ENCODE measurements at regions not wholly inside any gene's neighbourhood (a gene's known extent, or its start where the extent isn't known, plus 50 kb on each side); places are given as distances from the start of the nearest gene placed in this dataset.

- Mint-ChIP-seq H3K27ac (no peak overlapping the region), H3K36me3 (ENCODE audit: insufficient read depth in 2 of 2) (no peaks in the 10 kb centered on the region), H3K27me3 (ENCODE audit: low read depth) (no peaks in the 10 kb centered on the region), H3K4me3 (no peak overlapping the region), H3K4me1 (ENCODE audit: low read depth) (no peaks in the 10 kb centered on the region), H3K9me3 (peaks cover 0 to 4% of the 10 kb centered on the region in 2 donors)
- no peak for DNase-seq
- no peak for ATAC-seq (replicated peaks in 1 of 2)
Observed at GRCh38 chr3:82103241-82103640, 341.8 kb upstream of the GBE1 start.

- Mint-ChIP-seq H3K27me3 (ENCODE audit: low read depth) (no peaks in the 10 kb centered on the region), H3K36me3 (ENCODE audit: insufficient read depth in 2 of 2) (no peaks in the 10 kb centered on the region), H3K9me3 (peaks cover 0 to 4% of the 10 kb centered on the region in 2 donors), H3K4me1 (ENCODE audit: low read depth) (no peaks in the 10 kb centered on the region), H3K4me3 (no peak overlapping the region), H3K27ac (no peak overlapping the region)
- DNase-seq (no peak), ATAC-seq (replicated peaks in 1 of 2) (no peak)
Observed at GRCh38 chr3:82100378-82100777, 338.9 kb upstream of the GBE1 start.

GRCh38 chr3:82093641-82094040 is 332.2 kb upstream of the GBE1 start:
- Mint-ChIP-seq H3K4me3 (no peak overlapping the region), H3K27ac (no peak overlapping the region), H3K9me3 (peaks cover 0 to 1% of the 10 kb centered on the region in 2 donors), H3K4me1 (ENCODE audit: low read depth) (no peaks in the 10 kb centered on the region), H3K27me3 (ENCODE audit: low read depth) (no peaks in the 10 kb centered on the region), H3K36me3 (ENCODE audit: insufficient read depth in 2 of 2) (no peaks in the 10 kb centered on the region)
- no peak for DNase-seq
- no peak for ATAC-seq (replicated peaks in 1 of 2)

- H3K4me1 Mint-ChIP-seq (ENCODE audit: low read depth): no peaks in the 10 kb centered on the region
- no peak overlapping the region for H3K4me3 Mint-ChIP-seq
- peaks cover 0 to 1% of the 10 kb centered on the region in 2 donors for H3K9me3 Mint-ChIP-seq
- no peaks in the 10 kb centered on the region for H3K27me3 Mint-ChIP-seq (ENCODE audit: low read depth)
- ATAC-seq (replicated peaks in 1 of 2) (no peak), DNase-seq (no peak)
- H3K27ac Mint-ChIP-seq: no peak overlapping the region
- H3K36me3 Mint-ChIP-seq (ENCODE audit: insufficient read depth in 2 of 2): no peaks in the 10 kb centered on the region
Observed at GRCh38 chr3:82088749-82089148, 327.3 kb upstream of the GBE1 start.

GRCh38 chr3:82087958-82088357 is 326.5 kb upstream of the GBE1 start:
- Mint-ChIP-seq H3K27ac (no peak overlapping the region), H3K36me3 (ENCODE audit: insufficient read depth in 2 of 2) (no peaks in the 10 kb centered on the region)
- DNase-seq: no peak

GRCh38 chr3:82085851-82086475 is 324.5 kb upstream of the GBE1 start:
- Mint-ChIP-seq H3K36me3 (ENCODE audit: insufficient read depth in 2 of 2) (no peaks in the 10 kb centered on the region), H3K27me3 (ENCODE audit: low read depth) (no peaks in the 10 kb centered on the region), H3K27ac (no peak overlapping the region), H3K9me3 (no peaks in the 10 kb centered on the region), H3K4me1 (ENCODE audit: low read depth) (no peaks in the 10 kb centered on the region), H3K4me3 (no peak overlapping the region)
- ATAC-seq (replicated peaks in 1 of 2) (no peak), DNase-seq (no peak)

More at GRCh38 chr3:82087958-82088357, 326.5 kb upstream of the GBE1 start:
- Mint-ChIP-seq H3K4me3 (no peak overlapping the region), H3K4me1 (ENCODE audit: low read depth) (no peaks in the 10 kb centered on the region), H3K27me3 (ENCODE audit: low read depth) (no peaks in the 10 kb centered on the region), H3K9me3 (peaks cover 0 to 1% of the 10 kb centered on the region in 2 donors)
- ATAC-seq (replicated peaks in 1 of 2): no peak

- no peaks in the 10 kb centered on the region for H3K36me3 Mint-ChIP-seq (ENCODE audit: insufficient read depth in 2 of 2)
- no peaks in the 10 kb centered on the region for H3K4me1 Mint-ChIP-seq (ENCODE audit: low read depth)
- no peaks in the 10 kb centered on the region for H3K27me3 Mint-ChIP-seq (ENCODE audit: low read depth)
- no peak for DNase-seq
- ATAC-seq (replicated peaks in 1 of 2): no peak
- no peak overlapping the region for H3K27ac Mint-ChIP-seq
- no peaks in the 10 kb centered on the region for H3K9me3 Mint-ChIP-seq
- no peak overlapping the region for H3K4me3 Mint-ChIP-seq
Observed at GRCh38 chr3:82085356-82085755, 323.9 kb upstream of the GBE1 start.

GRCh38 chr3:82084824-82085223 is 323.4 kb upstream of the GBE1 start:
- Mint-ChIP-seq H3K4me1 (ENCODE audit: low read depth) (no peaks in the 10 kb centered on the region), H3K27me3 (ENCODE audit: low read depth) (no peaks in the 10 kb centered on the region), H3K9me3 (no peaks in the 10 kb centered on the region), H3K36me3 (ENCODE audit: insufficient read depth in 2 of 2) (no peaks in the 10 kb centered on the region), H3K27ac (no peak overlapping the region), H3K4me3 (no peak overlapping the region)
- ATAC-seq (replicated peaks in 1 of 2) (no peak), DNase-seq (no peak)

- H3K4me3 Mint-ChIP-seq: no peak overlapping the region
- H3K36me3 Mint-ChIP-seq (ENCODE audit: insufficient read depth in 2 of 2): no peaks in the 10 kb centered on the region
- H3K27ac Mint-ChIP-seq: no peak overlapping the region
- ATAC-seq (replicated peaks in 1 of 2): no peak
- H3K27me3 Mint-ChIP-seq (ENCODE audit: low read depth): no peaks in the 10 kb centered on the region
- DNase-seq: no peak
- H3K4me1 Mint-ChIP-seq (ENCODE audit: low read depth): no peaks in the 10 kb centered on the region
- H3K9me3 Mint-ChIP-seq: no peaks in the 10 kb centered on the region
Observed at GRCh38 chr3:82082796-82083195, 321.4 kb upstream of the GBE1 start.

GRCh38 chr3:82081351-82081750 is 319.9 kb upstream of the GBE1 start:
- H3K4me1 Mint-ChIP-seq (ENCODE audit: low read depth): no peaks in the 10 kb centered on the region
- no peak overlapping the region for H3K27ac Mint-ChIP-seq
- H3K4me3 Mint-ChIP-seq: no peak overlapping the region
- no peaks in the 10 kb centered on the region for H3K9me3 Mint-ChIP-seq
- ATAC-seq (replicated peaks in 1 of 2) (no peak), DNase-seq (no peak)
- H3K27me3 Mint-ChIP-seq (ENCODE audit: low read depth): no peaks in the 10 kb centered on the region
- H3K36me3 Mint-ChIP-seq (ENCODE audit: insufficient read depth in 2 of 2): no peaks in the 10 kb centered on the region

- Mint-ChIP-seq H3K9me3 (no peaks in the 10 kb centered on the region), H3K4me3 (no peak overlapping the region), H3K27me3 (ENCODE audit: low read depth) (no peaks in the 10 kb centered on the region), H3K27ac (no peak overlapping the region), H3K4me1 (ENCODE audit: low read depth) (no peaks in the 10 kb centered on the region), H3K36me3 (ENCODE audit: insufficient read depth in 2 of 2) (no peaks in the 10 kb centered on the region)
- DNase-seq (no peak), ATAC-seq (replicated peaks in 1 of 2) (no peak)
Observed at GRCh38 chr3:82080792-82081191, 319.3 kb upstream of the GBE1 start.

- DNase-seq: no peak
- H3K9me3 Mint-ChIP-seq: no peaks in the 10 kb centered on the region
- H3K4me1 Mint-ChIP-seq (ENCODE audit: low read depth): no peaks in the 10 kb centered on the region
- ATAC-seq (replicated peaks in 1 of 2): no peak
- H3K27me3 Mint-ChIP-seq (ENCODE audit: low read depth): no peaks in the 10 kb centered on the region
- H3K4me3 Mint-ChIP-seq: no peak overlapping the region
- no peak overlapping the region for H3K27ac Mint-ChIP-seq
- no peaks in the 10 kb centered on the region for H3K36me3 Mint-ChIP-seq (ENCODE audit: insufficient read depth in 2 of 2)
Observed at GRCh38 chr3:82080261-82080660, 318.8 kb upstream of the GBE1 start.

- Mint-ChIP-seq H3K36me3 (ENCODE audit: insufficient read depth in 2 of 2) (no peaks in the 10 kb centered on the region), H3K4me1 (ENCODE audit: low read depth) (no peaks in the 10 kb centered on the region), H3K27ac (no peak overlapping the region), H3K4me3 (no peak overlapping the region), H3K27me3 (ENCODE audit: low read depth) (no peaks in the 10 kb centered on the region), H3K9me3 (no peaks in the 10 kb centered on the region)
- ATAC-seq (replicated peaks in 1 of 2) (no peak), DNase-seq (no peak)
Observed at GRCh38 chr3:82079335-82079890, 318.0 kb upstream of the GBE1 start.

GRCh38 chr3:82078246-82078645 is 316.8 kb upstream of the GBE1 start:
- H3K27ac Mint-ChIP-seq: no peak overlapping the region
- DNase-seq: no peak
- ATAC-seq (replicated peaks in 1 of 2): no peak
- H3K4me1 Mint-ChIP-seq (ENCODE audit: low read depth): no peaks in the 10 kb centered on the region
- no peaks in the 10 kb centered on the region for H3K27me3 Mint-ChIP-seq (ENCODE audit: low read depth)
- no peaks in the 10 kb centered on the region for H3K36me3 Mint-ChIP-seq (ENCODE audit: insufficient read depth in 2 of 2)
- H3K4me3 Mint-ChIP-seq: no peak overlapping the region
- H3K9me3 Mint-ChIP-seq: no peaks in the 10 kb centered on the region

All from activated T-cell treated with anti-CD3 and anti-CD28 coated beads, Interleukin-2, amount 50 U/mL, for 72 hours (primary cell).